Calu3 (cell line): ENCODE measurements at regions not wholly inside any gene's neighbourhood (a gene's known extent, or its start where the extent isn't known, plus 50 kb on each side); places are given as distances from the start of the nearest gene placed in this dataset.

Experiments used
- BruUV-seq: library from RNA; stranded (reverse); fragments of 400-500 nt; replicated peaks from 2 replicates; lab custom pipeline; 2021; lab: Mats Ljungman, UMichigan
- CTCF ChIA-PET: fragments of 300-600 bp; sonication (Branson Sonifier 250); formaldehyde crosslinking; loops from one replicate; lab custom pipeline; 2022; ENCODE audit warnings: antibody characterized with exemption; lab: Charles Lee
- DNase-seq: peaks from one replicate; pipeline ENCODE4 v3.0.0; 2022
- H3K27ac Mint-ChIP-seq: one replicate; pipeline ENCODE4 v1.8.0; 2022; ENCODE audit warnings: mixed read lengths; ENCODE audit not compliant: unreplicated experiment
- H3K27me3 Mint-ChIP-seq: one replicate; pipeline ENCODE4 v1.8.0; 2022; ENCODE audit warnings: mixed read lengths; ENCODE audit not compliant: unreplicated experiment
- H3K36me3 Mint-ChIP-seq: one replicate; pipeline ENCODE4 v1.8.0; 2022; ENCODE audit warnings: mild to moderate bottlenecking, moderate library complexity, mixed read lengths; ENCODE audit not compliant: insufficient read depth, unreplicated experiment
- H3K4me1 Mint-ChIP-seq: one replicate; pipeline ENCODE4 v1.8.0; 2022; ENCODE audit warnings: mild to moderate bottlenecking, low read depth, mixed read lengths; ENCODE audit not compliant: unreplicated experiment
- H3K4me3 Mint-ChIP-seq: one replicate; pipeline ENCODE4 v1.8.0; 2022; ENCODE audit warnings: mild to moderate bottlenecking, low read depth, moderate library complexity, mixed read lengths; ENCODE audit not compliant: unreplicated experiment
- H3K9me3 Mint-ChIP-seq: one replicate; pipeline ENCODE4 v1.8.0; 2022; ENCODE audit warnings: low read depth, mixed read lengths; ENCODE audit not compliant: unreplicated experiment
- intact Hi-C: fragments of 100-400 bp; cut with micrococcal nuclease; formaldehyde crosslinking; loops from one replicate; pipeline ENCODE4 v1.10.0; 2022; ENCODE audit not compliant: unreplicated experiment
- TF ChIP-seq, protein P1 (sequence below): fragments of 200-600 bp; IDR thresholded peaks from one replicate; pipeline ENCODE4 v1.8.0; 2022; ENCODE audit warnings: antibody characterized with exemption; ENCODE audit not compliant: unreplicated experiment

GRCh38 chr2:8400196-8400595 lies 281.7 kb upstream of the ID2 start:
- TF ChIP-seq, protein P1, sequence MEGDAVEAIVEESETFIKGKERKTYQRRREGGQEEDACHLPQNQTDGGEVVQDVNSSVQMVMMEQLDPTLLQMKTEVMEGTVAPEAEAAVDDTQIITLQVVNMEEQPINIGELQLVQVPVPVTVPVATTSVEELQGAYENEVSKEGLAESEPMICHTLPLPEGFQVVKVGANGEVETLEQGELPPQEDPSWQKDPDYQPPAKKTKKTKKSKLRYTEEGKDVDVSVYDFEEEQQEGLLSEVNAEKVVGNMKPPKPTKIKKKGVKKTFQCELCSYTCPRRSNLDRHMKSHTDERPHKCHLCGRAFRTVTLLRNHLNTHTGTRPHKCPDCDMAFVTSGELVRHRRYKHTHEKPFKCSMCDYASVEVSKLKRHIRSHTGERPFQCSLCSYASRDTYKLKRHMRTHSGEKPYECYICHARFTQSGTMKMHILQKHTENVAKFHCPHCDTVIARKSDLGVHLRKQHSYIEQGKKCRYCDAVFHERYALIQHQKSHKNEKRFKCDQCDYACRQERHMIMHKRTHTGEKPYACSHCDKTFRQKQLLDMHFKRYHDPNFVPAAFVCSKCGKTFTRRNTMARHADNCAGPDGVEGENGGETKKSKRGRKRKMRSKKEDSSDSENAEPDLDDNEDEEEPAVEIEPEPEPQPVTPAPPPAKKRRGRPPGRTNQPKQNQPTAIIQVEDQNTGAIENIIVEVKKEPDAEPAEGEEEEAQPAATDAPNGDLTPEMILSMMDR = no peak
- H3K36me3 Mint-ChIP-seq = no peaks in the 10 kb centered on the region
- H3K27ac Mint-ChIP-seq = no peak overlapping the region
- no peaks in the 10 kb centered on the region for H3K27me3 Mint-ChIP-seq
- no TSS peak for BruUV-seq
- H3K4me3 Mint-ChIP-seq = no peak overlapping the region
- CTCF ChIA-PET = no interaction called here
- intact Hi-C loops = no loop called here
- peaks cover 3% of the 10 kb centered on the region for H3K9me3 Mint-ChIP-seq
- no peak for DNase-seq
- H3K4me1 Mint-ChIP-seq = peaks cover 20% of the 10 kb centered on the region

DNA sequence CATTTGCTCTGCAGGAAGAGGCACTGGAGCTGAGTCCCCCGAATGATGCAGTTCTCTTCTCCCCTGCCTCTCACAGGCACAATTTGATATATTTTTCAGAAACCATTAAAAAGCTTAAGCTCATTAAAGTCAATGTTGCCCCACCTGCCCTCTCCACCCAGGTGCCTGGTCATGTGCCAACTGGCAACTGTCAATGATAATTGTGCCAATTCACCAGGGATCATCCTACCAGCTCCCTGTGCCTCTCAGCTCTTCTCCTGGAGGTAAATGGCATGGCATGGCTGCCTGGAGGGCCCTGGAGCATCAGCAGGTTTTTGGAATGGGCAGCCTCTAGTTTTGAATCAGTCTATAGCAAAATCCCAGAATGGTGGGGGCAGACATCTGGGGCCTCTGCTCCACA lies 279.6 kb upstream of the ID2 start:
- H3K27ac Mint-ChIP-seq = no peak overlapping the region
- CTCF ChIA-PET = no interaction called here
- intact Hi-C loops = no loop called here
- H3K4me3 Mint-ChIP-seq = no peak overlapping the region
- no peaks in the 10 kb centered on the region for H3K27me3 Mint-ChIP-seq
- DNase-seq = no peak
- peaks cover 26% of the 10 kb centered on the region for H3K4me1 Mint-ChIP-seq
- BruUV-seq = no TSS peak
- peaks cover 3% of the 10 kb centered on the region for H3K9me3 Mint-ChIP-seq
- TF ChIP-seq, protein P1 = no peak
- H3K36me3 Mint-ChIP-seq = no peaks in the 10 kb centered on the region

DNA sequence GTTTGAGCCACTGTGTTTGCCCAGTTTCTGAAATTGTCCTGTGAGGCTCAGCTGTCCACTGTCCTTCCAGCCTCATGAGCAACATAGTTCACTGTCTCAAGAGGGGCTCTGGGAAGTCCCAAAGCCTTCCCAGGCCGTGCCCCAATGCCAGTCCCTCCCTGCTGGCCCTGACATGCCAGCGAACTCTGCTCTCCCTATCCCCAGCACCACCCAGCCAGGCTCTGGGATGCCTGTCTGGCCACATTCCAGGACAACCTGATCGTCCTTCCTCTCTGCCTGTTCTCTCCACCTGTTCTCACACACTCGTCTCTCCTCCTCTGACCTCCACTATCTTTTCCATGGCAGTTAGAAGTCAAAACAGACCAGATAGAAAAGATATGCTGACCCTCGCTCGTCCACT lies 278.0 kb upstream of the ID2 start:
- TF ChIP-seq, protein P1 = no peak
- H3K4me3 Mint-ChIP-seq = no peak overlapping the region
- peaks cover 26% of the 10 kb centered on the region for H3K4me1 Mint-ChIP-seq
- no peak overlapping the region for H3K27ac Mint-ChIP-seq
- intact Hi-C loops = no loop called here
- DNase-seq = peak; percentile 39
- CTCF ChIA-PET = no interaction called here
- H3K36me3 Mint-ChIP-seq = no peaks in the 10 kb centered on the region
- no peaks in the 10 kb centered on the region for H3K9me3 Mint-ChIP-seq
- no TSS peak for BruUV-seq
- no peaks in the 10 kb centered on the region for H3K27me3 Mint-ChIP-seq

DNA sequence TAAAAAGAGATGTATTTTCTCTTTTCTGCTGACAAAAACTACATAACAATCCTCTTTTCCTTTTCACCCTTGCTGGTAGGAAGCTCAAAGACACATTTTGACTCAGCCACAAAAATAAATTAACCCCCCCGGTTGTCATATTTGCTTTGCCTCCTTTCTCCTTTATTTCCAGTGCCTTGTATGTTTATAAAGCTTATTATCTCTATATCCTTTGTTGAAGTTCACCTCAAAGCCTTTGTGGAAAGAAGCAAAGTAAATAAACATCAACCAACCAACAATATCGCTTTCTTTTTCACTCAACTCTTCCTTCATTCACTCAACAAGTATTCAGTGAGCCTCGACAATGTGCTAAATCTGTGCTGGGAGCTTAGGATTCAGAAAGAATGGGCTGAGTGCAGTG lies 276.5 kb upstream of the ID2 start:
- Mint-ChIP-seq H3K36me3 (no peaks in the 10 kb centered on the region), H3K4me3 (no peak overlapping the region), H3K9me3 (no peaks in the 10 kb centered on the region), H3K4me1 (peaks cover 41% of the 10 kb centered on the region), H3K27ac (no peak overlapping the region), H3K27me3 (no peaks in the 10 kb centered on the region)
- CTCF ChIA-PET = no interaction called here
- DNase-seq = no peak
- intact Hi-C loops = no loop called here
- BruUV-seq = no TSS peak
- TF ChIP-seq, protein P1 = no peak
